ENCODE measurements at regions not wholly inside any gene's neighbourhood (a gene's known extent, or its start where the extent isn't known, plus 50 kb on each side); places are given as distances from the start of the nearest gene placed in this dataset.
"Not testable (repeated sequence)": the region's sequence is repeated elsewhere in the genome, so short reads cannot be mapped to it uniquely, and the experiment has no call there.

DNA sequence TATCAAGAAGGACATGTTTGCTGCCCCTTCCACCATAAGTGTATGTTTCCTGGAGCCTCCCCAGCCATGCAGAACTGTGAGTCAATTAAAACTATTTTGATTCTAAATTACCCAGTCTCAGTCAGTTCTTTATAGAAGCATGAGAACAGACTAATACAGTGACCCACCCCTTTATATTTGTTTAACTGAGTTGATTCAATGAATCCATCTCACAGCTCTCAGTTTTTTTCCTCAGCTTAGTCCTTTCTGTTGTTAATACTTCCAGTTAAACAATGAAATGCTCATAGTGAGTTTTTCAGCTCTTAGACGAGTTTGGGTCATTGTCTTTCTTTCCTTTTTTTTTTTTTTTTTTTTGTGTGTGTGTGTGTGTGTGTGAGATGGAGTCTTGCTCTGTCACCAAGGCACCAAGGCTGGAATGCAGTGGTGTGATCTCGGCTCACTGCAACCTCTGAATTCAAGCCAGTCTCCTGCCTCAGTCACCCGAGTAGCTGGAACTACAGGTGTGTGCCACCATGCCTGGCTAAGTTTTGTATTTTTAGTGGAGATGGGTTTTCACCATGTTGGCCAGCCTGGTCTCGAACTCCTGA, 417.9 kb upstream of the ZNG1F start:
- not testable (repeated sequence) for H3K27me3 ChIP-seq (ENCODE audit: control insufficient read depth, insufficient read depth, low read length); DNase-seq; H3K36me3 ChIP-seq (replicated peaks; ENCODE audit: control insufficient read depth, insufficient read depth, low read length); H3K4me3 ChIP-seq (ENCODE audit: insufficient read depth, low read depth, low read length)

GRCh38 chr9:41565572-41565971, 376.5 kb upstream of the ZNG1F start:
- not testable (repeated sequence) for H3K36me3 ChIP-seq (replicated peaks; ENCODE audit: control insufficient read depth, insufficient read depth, low read length); H3K4me3 ChIP-seq (ENCODE audit: insufficient read depth, low read depth, low read length); H3K27me3 ChIP-seq (ENCODE audit: control insufficient read depth, insufficient read depth, low read length); DNase-seq
